GM12864 (cell line): ENCODE measurements at regions not wholly inside any gene's neighbourhood (a gene's known extent, or its start where the extent isn't known, plus 50 kb on each side); places are given as distances from the start of the nearest gene placed in this dataset.
"Not testable (repeated sequence)": the region's sequence is repeated elsewhere in the genome, so short reads cannot be mapped to it uniquely, and the experiment has no call there.

Experiments
- DNase-seq: peaks from one replicate; pipeline ENCODE4 v3.0.0-alpha.2; 2011; ENCODE audit warnings: low read depth
- H3K4me3 ChIP-seq: 2 replicates; pipeline ENCODE4 v1.5.1; 2011; ENCODE audit warnings: mild to moderate bottlenecking, low read depth, low read length, control low read depth
- CTCF ChIP-seq: IDR thresholded peaks from 2 replicates; pipeline ENCODE4 v1.5.1; 2011; ENCODE audit warnings: low read depth, mild to moderate bottlenecking, moderate library complexity, low read length, control low read depth, inconsistent platforms; ENCODE audit errors: missing control alignments

- DNase-seq: no peak
- TF ChIP-seq CTCF: no peak
- H3K4me3 ChIP-seq: no peak overlapping the region
Measured at GRCh38 chr6:168243812-168244376, 75.7 kb downstream of the DACT2 start.

DNA sequence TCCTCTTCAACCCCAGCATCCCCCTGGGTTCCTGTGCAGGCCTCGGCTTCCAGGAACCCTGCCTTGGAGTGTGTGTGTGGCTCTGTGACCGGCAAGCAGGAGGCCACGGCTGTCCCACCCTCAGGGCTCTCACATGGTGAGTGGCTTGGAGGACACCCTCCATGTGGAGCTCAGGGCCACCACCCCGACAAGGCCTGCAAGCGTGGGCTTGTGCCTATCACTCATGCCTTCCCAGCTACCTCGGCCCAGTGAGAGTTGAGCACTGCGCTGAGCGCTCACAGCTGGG, 76.7 kb downstream of the DACT2 start:
- no peak for TF ChIP-seq CTCF
- DNase-seq: no peak
- no peak overlapping the region for H3K4me3 ChIP-seq

GRCh38 chr6:168242111-168242939, 77.3 kb downstream of the DACT2 start:
- TF ChIP-seq CTCF: no peak
- no peak for DNase-seq
- no peak overlapping the region for H3K4me3 ChIP-seq

GRCh38 chr6:168240160-168240559, 79.4 kb downstream of the DACT2 start:
- no peak for DNase-seq
- no peak for TF ChIP-seq CTCF

DNA sequence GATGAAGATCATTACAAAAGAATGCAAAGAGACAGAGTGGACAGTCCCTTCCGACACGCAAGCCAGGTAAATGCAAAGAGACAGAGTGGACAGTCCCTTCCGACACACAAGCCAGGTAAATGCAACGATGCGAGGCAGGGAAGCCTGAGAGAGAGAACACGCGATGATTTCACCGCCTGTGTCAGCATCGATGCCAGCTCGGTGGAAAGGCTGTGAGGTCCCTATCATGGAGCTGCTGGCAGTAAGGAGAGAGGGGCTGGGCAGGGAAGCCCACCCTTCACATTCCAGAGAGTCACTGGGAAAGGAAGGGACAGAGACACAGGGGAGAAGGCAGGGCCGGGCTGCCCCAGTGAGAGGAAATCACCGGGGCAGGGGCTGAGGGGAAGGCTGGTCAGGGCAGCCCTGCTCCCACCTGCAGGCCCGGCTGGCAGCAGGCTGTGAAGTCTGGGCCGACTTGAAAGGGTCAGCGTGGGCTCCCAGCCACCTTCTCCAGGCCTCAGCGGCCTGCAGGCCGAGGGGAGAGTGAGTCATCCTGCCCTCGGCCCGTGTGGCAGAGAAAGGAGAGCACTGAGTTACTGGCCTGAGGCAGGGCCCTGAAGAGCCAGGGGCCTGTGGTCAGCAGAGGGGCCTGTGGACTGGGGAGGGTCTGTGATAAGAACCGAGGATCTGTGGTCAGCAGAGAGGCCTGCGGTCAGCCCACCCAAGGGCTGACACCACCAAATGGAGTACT, 80.4 kb downstream of the DACT2 start:
- TF ChIP-seq CTCF: no peak
- no peak for DNase-seq
- H3K4me3 ChIP-seq: no peak overlapping the region

More at GRCh38 chr6:168240160-168240559, 79.4 kb downstream of the DACT2 start:
- no peak overlapping the region for H3K4me3 ChIP-seq

DNA sequence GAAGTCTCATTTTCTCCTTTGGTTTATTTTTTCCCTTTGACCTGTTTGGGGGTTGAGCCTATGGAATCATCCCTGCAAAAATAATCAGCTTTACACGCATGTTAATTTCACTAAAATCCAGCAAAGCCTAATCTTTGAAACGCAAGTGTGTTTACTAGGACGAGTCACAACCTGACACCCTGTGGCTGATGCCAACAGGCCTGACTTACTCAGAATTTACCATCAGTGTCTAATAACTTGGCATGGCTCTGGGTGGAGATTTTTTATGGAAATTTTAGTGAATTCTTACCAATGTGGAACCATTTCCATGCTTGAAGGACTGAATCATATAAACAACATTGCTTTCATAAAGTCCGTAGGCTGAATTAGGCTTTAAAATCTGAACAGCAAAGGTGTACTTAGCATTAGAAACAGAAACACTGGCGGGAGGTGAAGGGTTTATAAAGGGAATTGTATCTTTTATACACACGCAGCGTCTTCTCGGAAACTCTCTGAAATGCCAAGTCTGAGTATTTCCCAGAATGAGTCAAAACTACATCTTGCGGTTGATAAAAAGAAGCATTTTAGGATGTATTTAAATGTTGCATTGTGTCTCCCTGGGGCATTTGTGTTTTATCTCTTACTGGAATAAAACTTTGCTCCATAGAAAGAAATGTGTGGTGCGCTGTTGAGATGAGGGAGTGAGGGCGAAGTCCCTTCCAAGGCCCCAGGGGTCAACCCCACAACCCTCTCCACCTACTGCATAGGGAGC, 81.2 kb downstream of the DACT2 start:
- TF ChIP-seq CTCF: no peak
- no peak for DNase-seq

DNA sequence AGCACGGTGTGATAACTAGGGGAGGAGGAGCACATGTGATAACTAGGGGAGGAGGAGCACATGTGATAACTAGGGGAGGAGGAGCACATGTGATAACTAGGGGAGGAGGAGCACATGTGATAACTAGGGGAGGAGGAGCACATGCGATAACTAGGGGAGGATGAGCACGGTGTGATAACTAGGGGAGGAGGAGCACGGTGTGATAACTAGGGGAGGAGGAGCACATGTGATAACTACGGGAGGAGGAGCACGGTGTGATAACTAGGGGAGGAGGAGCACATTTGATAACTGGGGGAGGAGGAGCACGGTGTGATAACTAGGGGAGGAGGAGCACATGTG, 85.7 kb downstream of the DACT2 start:
- DNase-seq, H3K4me3 ChIP-seq: not testable (repeated sequence)

More for the DNA sequence above, 81.2 kb downstream of the DACT2 start:
- H3K4me3 ChIP-seq: no peak overlapping the region
